Upper lobe of right lung (tissue), 1 donor: ENCODE measurements at regions not wholly inside any gene's neighbourhood (a gene's known extent, or its start where the extent isn't known, plus 50 kb on each side); places are given as distances from the start of the nearest gene placed in this dataset.

ENCODE experiments used
- ATAC-seq: fragments of 200-7000 bp; cut with Tn5 transposase; one replicate; pipeline ENCODE4 v1.9.1; 2020; ENCODE audit warnings: mild to moderate bottlenecking, moderate library complexity
- DNase-seq: peaks from one replicate; pipeline ENCODE4 v3.0.0-alpha.2; 2020
- H3K27ac ChIP-seq: fragments of 200-600 bp; one replicate; pipeline ENCODE4 v1.8.0; 2022
- H3K27me3 ChIP-seq: fragments of 200-600 bp; one replicate; pipeline ENCODE4 v1.8.0; 2022; ENCODE audit warnings: mild to moderate bottlenecking
- H3K36me3 ChIP-seq: fragments of 200-600 bp; one replicate; pipeline ENCODE4 v1.8.0; 2022
- H3K4me1 ChIP-seq: fragments of 200-600 bp; one replicate; pipeline ENCODE4 v1.8.0; 2022
- H3K4me3 ChIP-seq: fragments of 200-600 bp; one replicate; pipeline ENCODE4 v1.8.0; 2022; ENCODE audit warnings: mild to moderate bottlenecking
- H3K9me3 ChIP-seq: fragments of 200-600 bp; one replicate; pipeline ENCODE4 v1.8.0; 2022
- CTCF ChIP-seq: fragments of 200-600 bp; IDR thresholded peaks from one replicate; pipeline ENCODE4 v1.8.0; 2022; ENCODE audit warnings: antibody characterized with exemption
- intact Hi-C: fragments of 100-400 bp; cut with DNase I; formaldehyde crosslinking; loops from one replicate; pipeline ENCODE4 v1.11.0; 2022
- donor health status: DM: no; HTN: yes; CAD: no; lungs with severe emphysema.

- ATAC-seq, result no peak
- intact Hi-C loops, result no loop called here
- no peaks in the 10 kb centered on the region for H3K4me1 ChIP-seq
- no peak overlapping the region for H3K4me3 ChIP-seq
- H3K27me3 ChIP-seq, result no peaks in the 10 kb centered on the region
- no peaks in the 10 kb centered on the region for H3K36me3 ChIP-seq
- no peak for DNase-seq
- no peak for TF ChIP-seq CTCF
- H3K9me3 ChIP-seq, result no peaks in the 10 kb centered on the region
- H3K27ac ChIP-seq, result no peak overlapping the region
Observed at GRCh38 chr6:68038815-68039408, 596.2 kb upstream of the ADGRB3 start.

GRCh38 chr6:68032217-68032616 is 602.9 kb upstream of the ADGRB3 start:
- Histone ChIP-seq H3K27me3 (no peaks in the 10 kb centered on the region), H3K9me3 (no peaks in the 10 kb centered on the region), H3K36me3 (no peaks in the 10 kb centered on the region), H3K4me3 (no peak overlapping the region), H3K27ac (no peak overlapping the region), H3K4me1 (no peaks in the 10 kb centered on the region)
- DNase-seq (no peak), ATAC-seq (no peak)
- intact Hi-C loops, result no loop called here
- TF ChIP-seq CTCF, result no peak

- Histone ChIP-seq H3K36me3 (no peaks in the 10 kb centered on the region), H3K4me3 (no peak overlapping the region), H3K9me3 (no peaks in the 10 kb centered on the region), H3K4me1 (no peaks in the 10 kb centered on the region), H3K27ac (no peak overlapping the region), H3K27me3 (no peaks in the 10 kb centered on the region)
- intact Hi-C loops, result no loop called here
- DNase-seq (no peak), ATAC-seq (no peak)
- no peak for TF ChIP-seq CTCF
Observed at GRCh38 chr6:68031054-68031453, 604.0 kb upstream of the ADGRB3 start.

- ATAC-seq, result no peak
- H3K9me3 ChIP-seq, result no peaks in the 10 kb centered on the region
- H3K36me3 ChIP-seq, result no peaks in the 10 kb centered on the region
- H3K4me1 ChIP-seq, result no peaks in the 10 kb centered on the region
- intact Hi-C loops, result no loop called here
- TF ChIP-seq CTCF, result no peak
- H3K4me3 ChIP-seq, result no peak overlapping the region
- no peaks in the 10 kb centered on the region for H3K27me3 ChIP-seq
- no peak overlapping the region for H3K27ac ChIP-seq
- DNase-seq, result no peak
Observed at GRCh38 chr6:68026483-68026882, 608.6 kb upstream of the ADGRB3 start.

- ATAC-seq (no peak), DNase-seq (no peak)
- TF ChIP-seq CTCF, result no peak
- H3K36me3 ChIP-seq, result no peaks in the 10 kb centered on the region
- intact Hi-C loops, result no loop called here
- H3K27me3 ChIP-seq, result no peaks in the 10 kb centered on the region
- no peaks in the 10 kb centered on the region for H3K4me1 ChIP-seq
- H3K27ac ChIP-seq, result no peak overlapping the region
- no peaks in the 10 kb centered on the region for H3K9me3 ChIP-seq
- H3K4me3 ChIP-seq, result no peak overlapping the region
Observed at GRCh38 chr6:68025764-68026163, 609.3 kb upstream of the ADGRB3 start.
